ENCODE measurements at regions not wholly inside any gene's neighbourhood (a gene's known extent, or its start where the extent isn't known, plus 50 kb on each side); places are given as distances from the start of the nearest gene placed in this dataset.

- ATAC-seq (no peak), DNase-seq (ENCODE audit: low spot score) (no peak)
- intact Hi-C loops (cut with DNase I) = no loop called here
Measured at GRCh38 chr3:89622063-89622700, 514.8 kb downstream of the EPHA3 start.

GRCh38 chr3:89624494-89624893, 517.1 kb downstream of the EPHA3 start:
- intact Hi-C loops (cut with DNase I) = no loop called here
- ATAC-seq = no peak
- DNase-seq (ENCODE audit: low spot score) = no peak

- no peak for ATAC-seq
- DNase-seq (ENCODE audit: low spot score) = no peak
- intact Hi-C loops (cut with DNase I) = no loop called here
Measured at GRCh38 chr3:89625945-89626344, 518.5 kb downstream of the EPHA3 start.

GRCh38 chr3:89628856-89629670, 521.6 kb downstream of the EPHA3 start:
- ATAC-seq (no peak), DNase-seq (ENCODE audit: low spot score) (no peak)
- intact Hi-C loops (cut with DNase I) = no loop called here

GRCh38 chr3:89635137-89635536, 527.7 kb downstream of the EPHA3 start:
- ATAC-seq (no peak), DNase-seq (ENCODE audit: low spot score) (no peak)
- intact Hi-C loops (cut with DNase I) = no loop called here

- ATAC-seq (no peak), DNase-seq (ENCODE audit: low spot score) (no peak)
- intact Hi-C loops (cut with DNase I) = no loop called here
Measured at GRCh38 chr3:89644716-89645115, 537.3 kb downstream of the EPHA3 start.

GRCh38 chr3:89649431-89649830, 542.0 kb downstream of the EPHA3 start:
- intact Hi-C loops (cut with DNase I) = no loop called here
- DNase-seq (ENCODE audit: low spot score) (no peak), ATAC-seq (no peak)

GRCh38 chr3:89654031-89654430, 546.6 kb downstream of the EPHA3 start:
- ATAC-seq (no peak), DNase-seq (ENCODE audit: low spot score) (no peak)
- intact Hi-C loops (cut with DNase I) = no loop called here

- no peak for DNase-seq (ENCODE audit: low spot score)
- no peak for ATAC-seq
- intact Hi-C loops (cut with DNase I) = no loop called here
Measured at GRCh38 chr3:89656388-89656787, 549.0 kb downstream of the EPHA3 start.

- ATAC-seq (no peak), DNase-seq (ENCODE audit: low spot score) (no peak)
- intact Hi-C loops (cut with DNase I) = no loop called here
Measured at GRCh38 chr3:89679686-89680085, 572.3 kb downstream of the EPHA3 start.

- ATAC-seq (no peak), DNase-seq (ENCODE audit: low spot score) (no peak)
- intact Hi-C loops (cut with DNase I) = no loop called here
Measured at GRCh38 chr3:89682556-89682955, 575.1 kb downstream of the EPHA3 start.

GRCh38 chr3:89685731-89686130, 578.3 kb downstream of the EPHA3 start:
- intact Hi-C loops (cut with DNase I) = no loop called here
- DNase-seq (ENCODE audit: low spot score) (no peak), ATAC-seq (no peak)

GRCh38 chr3:89690646-89691045, 583.2 kb downstream of the EPHA3 start:
- no peak for DNase-seq (ENCODE audit: low spot score)
- intact Hi-C loops (cut with DNase I) = no loop called here
- ATAC-seq = no peak

GRCh38 chr3:89692601-89693000, 585.2 kb downstream of the EPHA3 start:
- intact Hi-C loops (cut with DNase I) = no loop called here
- ATAC-seq = peak; percentile 48
- no peak for DNase-seq (ENCODE audit: low spot score)

GRCh38 chr3:89697321-89697916, 590.0 kb downstream of the EPHA3 start:
- DNase-seq (ENCODE audit: low spot score) (no peak), ATAC-seq (no peak)
- intact Hi-C loops (cut with DNase I) = no loop called here

- no peak for ATAC-seq
- DNase-seq (ENCODE audit: low spot score) = no peak
- intact Hi-C loops (cut with DNase I) = no loop called here
Measured at GRCh38 chr3:89698208-89698830, 590.9 kb downstream of the EPHA3 start.

GRCh38 chr3:89699229-89699628, 591.8 kb downstream of the EPHA3 start:
- DNase-seq (ENCODE audit: low spot score) (no peak), ATAC-seq (peak; percentile 12)
- intact Hi-C loops (cut with DNase I) = no loop called here

- DNase-seq (ENCODE audit: low spot score) (no peak), ATAC-seq (no peak)
- intact Hi-C loops (cut with DNase I) = no loop called here
Measured at GRCh38 chr3:89699771-89700170, 592.4 kb downstream of the EPHA3 start.

GRCh38 chr3:89702404-89702803, 595.0 kb downstream of the EPHA3 start:
- DNase-seq (ENCODE audit: low spot score) (no peak), ATAC-seq (no peak)
- intact Hi-C loops (cut with DNase I) = no loop called here

GRCh38 chr3:89713196-89713595, 605.8 kb downstream of the EPHA3 start:
- intact Hi-C loops (cut with DNase I) = no loop called here
- ATAC-seq = no peak
- no peak for DNase-seq (ENCODE audit: low spot score)
